HG02610 (cell line): ENCODE measurements at regions not wholly inside any gene's neighbourhood (a gene's known extent, or its start where the extent isn't known, plus 50 kb on each side); places are given as distances from the start of the nearest gene placed in this dataset.
"Not testable (repeated sequence)": the region's sequence is repeated elsewhere in the genome, so short reads cannot be mapped to it uniquely, and the experiment has no call there.

Source experiments
- ATAC-seq: cut with Tn5 transposase; IDR thresholded peaks from one replicate; pipeline ENCODE4 v1.9.1; 2021; ENCODE audit warnings: mild to moderate bottlenecking, moderate library complexity; ENCODE audit not compliant: unreplicated experiment

- no peak for ATAC-seq
Observed at GRCh38 chr20:22815206-22815551, 219.9 kb upstream of the SSTR4 start.

GRCh38 chr20:22815603-22816315 is 219.4 kb upstream of the SSTR4 start:
- no peak for ATAC-seq

- no peak for ATAC-seq
Observed at GRCh38 chr20:22818636-22819035, 216.5 kb upstream of the SSTR4 start.

GRCh38 chr20:22819112-22819511 is 216.0 kb upstream of the SSTR4 start:
- ATAC-seq, result no peak

DNA sequence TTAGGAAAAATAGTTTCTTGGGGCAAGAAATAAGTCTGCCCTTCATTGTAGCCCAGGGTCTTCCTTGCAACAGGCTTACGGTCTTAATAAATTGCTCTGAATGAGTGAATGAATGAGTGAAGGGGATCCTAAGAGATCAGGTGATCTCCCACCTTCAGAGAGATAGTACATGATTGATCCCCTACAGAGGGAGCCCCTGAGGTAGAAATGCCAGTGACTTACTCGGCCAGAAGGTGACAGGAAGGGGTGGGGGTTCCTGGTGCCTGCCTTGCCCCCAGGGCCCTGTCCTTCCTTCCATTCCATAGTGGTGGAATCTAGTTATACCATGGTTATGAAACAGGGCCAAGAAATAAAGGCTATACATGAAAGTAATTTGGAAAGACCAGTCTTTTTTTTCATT is 215.3 kb upstream of the SSTR4 start:
- ATAC-seq, result no peak

GRCh38 chr20:22821081-22821727 is 213.9 kb upstream of the SSTR4 start:
- ATAC-seq, result no peak

DNA sequence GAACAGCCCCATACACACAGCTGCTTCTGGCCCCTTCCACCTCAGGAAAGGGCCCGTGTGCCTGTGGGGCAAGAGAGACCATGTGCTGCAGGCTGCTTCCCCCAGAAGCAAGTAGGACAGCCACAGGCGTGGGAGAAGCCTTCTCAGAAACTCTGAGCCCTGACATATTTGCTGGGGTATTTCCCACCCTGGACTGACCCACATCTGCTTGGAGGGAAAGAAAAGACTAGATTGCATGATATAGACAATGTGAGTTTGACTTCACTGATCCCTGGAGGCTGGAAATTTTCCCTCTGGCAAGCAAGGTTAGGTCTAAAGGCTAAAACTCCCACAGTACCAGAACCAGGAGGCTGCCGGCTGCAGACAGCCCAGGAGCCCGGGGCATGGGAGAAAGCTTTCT is 213.3 kb upstream of the SSTR4 start:
- ATAC-seq, result no peak

DNA sequence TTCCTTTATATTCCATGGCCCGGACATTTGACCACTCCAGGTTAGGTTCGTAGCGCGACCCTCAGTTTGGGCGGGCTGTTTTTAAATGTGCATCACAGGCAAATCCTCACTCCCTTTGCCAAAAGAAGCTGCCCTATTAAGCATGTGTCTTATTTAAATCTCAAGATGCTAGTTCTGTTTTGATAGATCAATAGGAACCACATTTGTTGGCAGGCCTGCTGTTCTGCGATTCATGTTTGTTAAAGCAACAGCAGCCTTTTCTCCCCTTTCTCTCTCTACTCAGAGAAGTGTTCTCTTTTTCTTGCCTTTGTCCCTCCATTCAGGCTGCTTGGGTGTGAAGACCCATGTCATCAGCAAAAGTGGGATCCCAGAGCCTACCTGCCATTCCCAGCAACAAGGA is 212.0 kb upstream of the SSTR4 start:
- no peak for ATAC-seq

GRCh38 chr20:22824077-22824476 is 211.0 kb upstream of the SSTR4 start:
- no peak for ATAC-seq

GRCh38 chr20:22825076-22825475 is 210.0 kb upstream of the SSTR4 start:
- no peak for ATAC-seq

- no peak for ATAC-seq
Observed at GRCh38 chr20:22825546-22825945, 209.6 kb upstream of the SSTR4 start.

GRCh38 chr20:22826306-22827230 is 208.5 kb upstream of the SSTR4 start:
- no peak for ATAC-seq

GRCh38 chr20:22827916-22828315 is 207.2 kb upstream of the SSTR4 start:
- ATAC-seq, result no peak

- no peak for ATAC-seq
Observed at GRCh38 chr20:22829356-22829755, 205.8 kb upstream of the SSTR4 start.

DNA sequence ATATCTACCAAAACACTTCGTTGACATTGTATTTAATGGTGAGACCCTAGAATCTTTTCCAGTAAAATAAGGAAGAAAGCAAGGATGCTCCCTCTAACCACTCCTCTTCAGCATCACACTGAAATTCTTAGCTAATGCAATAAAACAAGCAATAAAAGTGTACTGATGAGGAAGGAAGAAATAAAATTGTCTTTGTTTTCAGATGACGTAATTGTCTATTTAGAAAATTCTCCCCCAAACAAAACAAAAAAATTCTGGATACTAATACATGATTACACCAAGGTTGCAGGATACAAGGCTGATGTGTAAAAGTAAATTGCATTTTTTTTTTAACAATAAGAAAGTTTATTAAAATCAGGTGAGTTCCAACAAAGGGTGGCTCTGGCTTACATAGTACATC is 205.0 kb upstream of the SSTR4 start:
- ATAC-seq, result no peak

GRCh38 chr20:22830715-22831114 is 204.4 kb upstream of the SSTR4 start:
- not testable (repeated sequence) for ATAC-seq

DNA sequence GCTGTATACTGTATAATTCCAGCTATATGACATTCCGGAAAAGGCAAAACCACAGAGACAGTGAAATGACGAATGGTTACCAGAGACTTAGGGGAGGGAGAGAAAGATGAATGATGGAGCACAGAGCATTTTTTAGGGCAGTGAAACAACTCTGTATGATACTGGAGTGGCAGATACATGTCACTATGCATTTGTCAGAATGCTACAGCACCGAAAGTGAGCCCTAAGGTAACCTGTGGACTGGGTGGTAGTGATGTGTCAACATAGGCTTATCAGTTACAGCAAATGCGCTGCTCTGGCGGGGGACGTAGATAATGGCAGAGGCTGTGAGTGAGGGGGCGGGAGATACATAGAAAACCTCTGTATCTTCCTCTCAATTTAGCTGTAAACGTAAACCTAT is 201.3 kb upstream of the SSTR4 start:
- no peak for ATAC-seq

GRCh38 chr20:22834651-22835256 is 200.4 kb upstream of the SSTR4 start:
- no peak for ATAC-seq

- ATAC-seq, result no peak
Observed at GRCh38 chr20:22836211-22836610, 198.9 kb upstream of the SSTR4 start.

DNA sequence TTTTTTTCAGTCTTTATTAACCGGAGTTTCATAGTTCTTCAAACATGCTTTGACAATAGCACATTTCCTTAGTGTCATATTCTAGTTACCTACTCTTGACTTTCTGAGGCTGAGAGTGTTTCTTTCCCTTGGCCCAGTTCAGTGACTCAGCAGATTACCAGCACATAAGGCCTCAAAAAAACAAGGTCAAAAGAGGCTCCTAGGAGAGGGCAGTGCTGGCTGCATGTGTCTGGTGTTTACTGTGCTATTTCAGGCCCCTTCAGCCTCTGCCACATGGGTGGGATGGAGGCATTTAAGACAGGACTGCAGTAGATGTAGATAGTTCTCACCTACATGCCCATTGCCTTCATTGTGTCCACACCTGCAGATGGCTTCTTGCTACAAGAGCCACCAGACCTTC is 198.2 kb upstream of the SSTR4 start:
- ATAC-seq, result no peak

- no peak for ATAC-seq
Observed at GRCh38 chr20:22838001-22838400, 197.1 kb upstream of the SSTR4 start.
